ENCODE measurements at regions not wholly inside any gene's neighbourhood (a gene's known extent, or its start where the extent isn't known, plus 50 kb on each side); places are given as distances from the start of the nearest gene placed in this dataset.
"Not testable (repeated sequence)": the region's sequence is repeated elsewhere in the genome, so short reads cannot be mapped to it uniquely, and the experiment has no call there.

DNA sequence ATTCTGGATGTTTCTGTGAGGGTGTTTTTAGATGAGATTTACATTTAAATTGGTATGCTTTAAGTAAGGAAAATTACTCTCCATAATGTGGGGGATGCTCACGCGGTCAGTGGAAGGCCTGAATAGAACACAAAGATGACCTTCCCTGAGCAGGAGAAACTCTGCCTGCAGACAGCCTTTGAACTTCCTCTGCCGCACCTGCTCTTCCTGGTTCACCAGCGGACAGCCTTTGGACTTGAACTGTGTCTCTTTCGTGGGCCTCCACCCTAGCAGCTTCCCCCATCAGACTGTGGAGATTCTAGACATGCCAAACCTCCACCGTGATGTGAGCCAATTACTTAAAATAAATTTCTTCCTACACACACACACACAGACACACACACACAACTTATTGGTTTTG, 210.7 kb downstream of the EFCAB11 start:
- no peak for DNase-seq

DNA sequence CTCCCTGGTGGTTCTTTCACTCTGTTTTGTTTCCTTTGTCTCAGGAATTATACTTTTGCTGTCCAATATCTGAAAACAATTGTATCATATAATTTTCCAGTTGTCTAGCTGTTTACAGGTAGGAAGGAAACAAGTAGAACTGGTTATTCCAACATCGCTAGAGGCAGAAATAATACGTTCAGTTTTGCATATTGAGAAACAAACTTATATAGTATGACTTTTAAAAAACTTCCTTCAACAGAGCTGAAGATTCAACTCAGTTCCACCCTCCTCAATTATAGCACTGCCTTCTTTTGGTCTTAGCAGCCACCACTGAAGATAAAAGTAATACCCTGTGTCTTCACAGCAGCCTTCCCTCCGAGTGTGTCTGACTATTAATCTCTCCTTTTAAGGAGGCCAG, 214.3 kb downstream of the EFCAB11 start:
- DNase-seq: no peak

DNA sequence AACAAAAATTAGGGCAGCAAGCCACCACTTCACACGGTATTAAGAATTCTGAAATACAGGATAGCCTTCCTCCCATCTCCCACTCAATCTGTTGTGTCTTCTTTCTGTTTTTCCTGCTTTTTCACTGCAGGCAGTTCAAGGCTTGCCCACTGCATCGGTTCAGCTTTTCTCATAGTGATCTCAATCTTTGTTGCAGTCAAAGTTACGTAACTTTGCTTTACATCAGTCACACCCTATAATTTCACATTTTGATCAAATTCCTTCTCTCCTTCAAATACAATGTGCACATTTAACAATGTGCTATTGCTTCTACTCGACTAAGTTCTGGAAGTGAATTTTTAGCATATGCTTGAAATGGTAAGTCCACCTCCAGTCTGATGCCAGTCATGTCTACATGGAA, 217.6 kb downstream of the EFCAB11 start:
- DNase-seq: no peak

DNA sequence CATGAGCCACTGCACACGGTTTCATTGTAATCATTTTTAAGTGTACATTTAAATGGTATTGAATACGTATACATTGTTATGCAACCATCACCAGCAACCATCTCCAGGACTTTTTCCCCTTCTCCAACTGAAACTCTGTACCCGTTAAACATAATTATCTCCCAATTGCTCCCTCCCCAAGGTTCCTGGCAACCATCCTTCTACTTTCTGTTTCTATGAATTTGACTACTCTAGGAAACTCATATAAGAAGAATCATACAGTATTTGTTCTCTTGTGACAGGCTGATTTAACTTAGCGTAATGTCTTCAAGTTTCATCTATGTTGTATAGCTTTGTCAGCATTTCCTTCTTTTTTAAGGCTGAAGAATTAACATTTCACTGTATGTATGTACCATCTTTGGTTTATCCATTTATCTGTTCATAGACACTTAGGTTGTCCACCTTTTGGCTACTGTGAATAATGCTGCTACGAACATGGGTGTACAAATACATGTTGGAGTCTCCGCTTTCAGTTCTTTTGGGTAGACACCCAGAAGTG, 223.1 kb downstream of the EFCAB11 start:
- no peak for DNase-seq

DNA sequence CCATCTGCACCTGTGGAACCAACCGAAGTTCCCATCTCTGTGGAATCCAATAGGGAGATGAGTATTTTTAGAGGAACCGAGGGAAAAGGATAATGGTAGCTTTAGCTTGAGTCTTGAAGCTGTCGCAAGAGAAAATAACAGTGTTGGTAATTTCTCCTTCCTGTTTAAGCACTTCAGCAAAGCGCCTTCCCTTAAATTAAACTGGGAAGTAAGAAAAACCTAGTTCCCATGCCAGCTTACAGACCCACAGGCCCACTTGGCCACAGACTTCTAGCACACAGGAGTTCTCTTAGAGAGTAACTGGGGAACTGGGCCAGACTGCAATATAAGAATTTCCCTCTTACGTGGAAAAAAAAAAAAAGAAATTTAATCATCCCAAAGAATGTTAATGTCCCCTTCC, 223.8 kb downstream of the EFCAB11 start:
- DNase-seq: no peak

DNA sequence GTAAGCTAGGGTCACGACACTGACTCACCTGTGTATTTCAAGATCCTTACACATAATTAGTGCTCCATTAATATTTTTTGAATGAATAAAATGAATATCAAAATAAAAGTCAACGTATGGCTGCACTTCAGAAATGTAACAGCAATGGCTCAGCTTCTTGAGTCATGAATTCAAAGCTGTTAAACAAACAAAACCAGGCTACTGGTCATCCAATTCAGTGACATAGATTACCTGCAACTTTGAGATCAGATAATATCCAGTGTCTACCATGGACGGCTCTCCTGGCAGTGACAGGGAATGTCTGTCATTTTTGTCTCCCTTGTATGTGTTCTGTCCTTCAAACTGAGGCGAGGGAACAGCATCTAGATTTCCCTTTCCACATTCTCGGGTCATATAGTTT, 225.6 kb downstream of the EFCAB11 start:
- DNase-seq: no peak

DNA sequence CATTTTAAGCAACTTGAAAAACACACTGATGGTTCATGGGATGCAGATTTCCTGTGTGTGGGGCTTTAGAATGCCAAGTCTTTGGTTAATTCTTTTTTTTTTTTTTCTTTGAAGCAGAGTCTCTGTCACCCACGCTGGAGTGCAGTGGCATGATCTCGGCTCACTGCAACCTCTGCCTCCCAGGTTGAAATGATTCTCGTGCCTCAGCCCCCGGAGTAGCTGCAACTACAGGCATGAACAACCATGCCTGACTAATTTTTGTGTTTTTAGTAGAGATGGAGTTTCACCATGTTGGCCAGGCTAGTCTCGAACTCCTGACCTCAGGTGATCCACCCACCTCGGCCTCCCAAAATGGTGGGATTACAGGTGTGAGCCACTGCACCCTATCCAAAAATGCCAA, 228.3 kb downstream of the EFCAB11 start:
- not testable (repeated sequence) for DNase-seq

DNA sequence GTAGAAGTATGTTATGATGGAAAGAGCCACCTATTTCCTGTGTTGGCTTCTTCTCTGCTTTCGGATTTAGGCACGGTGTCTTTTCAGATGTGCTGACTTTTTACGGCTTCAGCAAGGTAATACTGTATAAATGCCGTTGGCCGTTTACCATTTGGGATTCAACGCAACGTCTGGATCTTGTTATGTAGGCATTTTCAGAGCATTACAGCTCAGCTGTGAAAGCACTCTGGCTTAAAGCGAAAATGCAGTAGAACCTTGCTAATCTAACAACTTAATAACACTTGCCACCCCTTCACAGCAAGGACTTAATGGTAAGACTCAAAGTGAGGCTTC, 229.9 kb downstream of the EFCAB11 start:
- peak; percentile 71 for DNase-seq

DNA sequence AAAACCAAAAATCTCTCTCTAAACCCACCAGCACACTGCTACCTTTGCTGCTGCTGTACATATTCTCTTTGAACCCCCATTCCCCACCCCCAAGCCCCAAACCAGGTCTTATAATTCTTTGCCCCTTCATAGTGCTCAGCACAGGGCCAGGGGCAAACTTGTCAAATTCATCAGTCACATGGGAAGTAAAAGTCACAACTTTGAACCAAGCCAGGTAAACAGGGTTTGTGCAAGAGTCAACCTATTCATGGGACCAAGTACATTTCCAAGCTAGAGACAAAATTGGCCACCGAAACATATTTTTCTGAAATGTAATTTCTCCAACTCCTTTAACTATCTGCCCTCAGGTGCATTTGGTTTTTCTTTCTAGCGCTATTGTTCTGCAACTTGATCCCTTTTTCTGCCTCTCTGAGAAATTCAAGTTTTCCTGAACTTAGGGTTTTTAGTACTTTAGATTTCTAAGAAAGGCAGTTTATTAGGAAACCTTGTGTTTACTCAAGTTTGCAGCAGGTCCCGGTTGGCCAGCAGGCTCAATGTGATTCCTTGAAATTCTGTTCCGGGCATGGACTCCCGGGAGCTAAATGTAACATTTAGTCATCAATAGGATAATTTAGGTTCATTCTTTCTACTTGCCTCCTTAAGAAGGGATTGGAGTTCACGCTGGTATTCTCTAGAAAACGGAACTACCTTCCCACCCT, 230.5 kb downstream of the EFCAB11 start:
- DNase-seq: peak; percentile 50

DNA sequence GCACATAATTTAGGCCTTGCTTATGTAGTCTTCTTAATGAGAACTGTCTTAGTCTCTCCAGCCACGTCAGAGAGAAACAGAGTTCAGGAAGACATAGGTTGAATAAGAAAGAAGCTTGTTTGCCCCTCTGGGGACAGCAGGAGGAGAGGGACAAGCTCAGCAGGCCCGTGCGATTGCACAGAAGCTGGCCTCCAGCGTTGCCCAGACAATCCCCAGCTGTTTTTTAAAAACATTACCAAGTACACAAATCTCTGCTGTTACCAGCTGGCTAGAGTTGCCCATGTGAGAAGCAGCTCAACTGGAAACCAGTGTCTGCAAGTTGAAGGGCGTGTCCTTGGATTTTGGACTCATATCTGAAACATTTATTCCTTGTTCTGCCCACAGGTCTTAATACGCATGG, 232.6 kb downstream of the EFCAB11 start:
- no peak for DNase-seq

DNA sequence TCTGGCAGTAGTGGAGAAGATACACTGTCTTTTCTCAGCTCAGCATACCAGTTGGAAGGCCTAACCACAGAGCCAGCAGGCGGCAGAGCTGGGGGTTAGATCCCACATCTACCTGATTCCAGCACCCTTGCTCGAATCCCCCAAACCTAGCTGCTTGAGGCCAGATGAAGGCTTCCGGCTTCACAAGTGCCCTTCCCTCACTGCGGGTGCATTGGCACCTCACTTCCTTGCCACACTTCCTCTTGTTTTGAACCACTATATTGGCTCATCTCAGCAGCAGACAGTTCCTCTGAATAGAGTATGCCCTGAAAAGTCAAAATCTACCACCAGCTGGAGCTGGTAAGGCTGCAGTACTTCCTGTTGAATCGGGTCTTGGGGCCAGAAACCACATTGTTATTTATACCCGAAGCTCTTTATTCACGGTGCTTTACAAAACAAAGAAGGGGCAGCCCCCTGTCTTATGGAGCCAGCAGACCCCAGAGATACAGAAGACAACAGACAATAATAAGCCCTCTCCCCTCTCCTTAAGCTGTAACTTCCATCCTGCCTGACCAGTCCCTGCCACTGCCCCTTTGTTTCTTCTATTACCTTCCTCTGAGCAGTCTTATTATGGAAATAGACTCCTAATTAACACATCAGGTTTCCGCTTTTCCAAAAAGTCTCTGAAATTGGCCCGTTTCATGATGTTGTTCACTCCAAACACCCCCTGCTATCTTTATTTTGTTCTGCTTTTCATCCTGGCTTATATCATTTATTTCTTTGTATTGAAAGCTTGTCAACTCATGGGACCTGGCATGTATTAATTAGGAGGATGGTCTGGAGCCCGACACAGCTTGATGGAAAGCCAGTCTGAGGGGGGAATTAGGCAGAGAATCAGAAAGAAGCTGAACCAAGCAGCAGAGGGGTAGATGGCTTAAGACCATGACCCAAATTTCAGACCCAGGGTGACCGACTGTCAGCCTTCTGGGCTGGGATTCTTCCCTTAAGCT, 233.5 kb downstream of the EFCAB11 start:
- DNase-seq: no peak

DNA sequence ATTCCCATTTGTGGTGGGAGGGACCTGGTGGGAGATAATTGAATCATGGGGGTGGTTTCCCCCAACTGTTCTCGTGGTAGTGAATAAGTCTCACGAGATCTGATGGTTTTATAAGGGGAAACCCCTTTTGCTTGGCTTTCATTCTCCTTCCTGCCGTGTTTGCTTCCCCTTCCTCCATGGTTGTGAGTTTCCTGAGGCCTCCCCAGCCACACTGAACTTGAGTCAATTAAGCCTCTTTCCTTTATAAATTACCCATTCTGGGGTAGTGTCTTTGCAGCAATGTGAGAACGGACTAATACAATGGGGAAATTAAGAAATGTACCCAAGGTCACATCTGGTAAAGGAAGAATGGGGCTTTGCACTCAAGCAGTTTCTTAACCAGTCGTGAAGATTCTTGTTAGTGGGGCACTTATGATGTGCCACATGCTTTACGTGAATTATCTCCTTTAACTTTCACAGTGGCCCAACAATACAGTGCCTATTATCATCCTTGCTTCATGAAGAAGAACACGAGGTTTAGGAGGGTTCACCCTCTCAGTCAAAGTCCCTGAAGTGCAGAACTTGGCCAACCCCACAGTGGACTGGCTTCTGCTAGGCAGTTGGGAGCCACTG, 234.3 kb downstream of the EFCAB11 start:
- no peak for DNase-seq

DNA sequence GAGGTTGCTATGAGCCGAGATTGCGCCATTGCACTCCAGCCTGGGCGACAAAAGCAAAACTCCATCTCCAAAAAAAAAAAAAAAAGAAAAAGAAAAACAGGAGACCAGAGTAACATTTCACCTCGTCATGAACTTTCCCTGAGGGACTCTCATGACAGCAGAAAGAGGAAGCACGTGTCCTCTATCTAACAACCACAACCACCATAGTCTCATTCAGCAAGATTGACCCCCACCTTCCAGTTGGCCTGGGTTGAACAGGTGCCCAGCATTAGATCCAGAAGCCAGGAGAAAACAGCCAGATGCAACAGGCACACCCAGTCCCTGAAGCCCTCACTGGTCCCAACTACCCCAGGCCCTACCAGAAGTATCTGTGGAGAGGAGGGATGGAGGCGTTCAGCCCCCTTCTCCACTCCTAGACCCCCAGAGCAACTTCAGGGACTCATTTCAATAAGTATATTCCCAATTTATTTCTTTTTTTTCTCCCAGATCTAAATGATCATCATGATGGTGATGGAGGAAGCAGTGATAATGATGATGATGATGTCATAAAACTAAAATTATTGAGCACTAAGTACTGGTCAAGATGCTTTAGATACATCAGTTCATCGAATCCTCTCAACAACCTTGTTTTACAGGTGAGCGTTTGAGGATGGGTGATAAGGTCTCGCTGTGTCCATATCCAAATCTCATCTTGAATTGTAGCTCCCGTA, 235.0 kb downstream of the EFCAB11 start:
- no peak for DNase-seq

DNA sequence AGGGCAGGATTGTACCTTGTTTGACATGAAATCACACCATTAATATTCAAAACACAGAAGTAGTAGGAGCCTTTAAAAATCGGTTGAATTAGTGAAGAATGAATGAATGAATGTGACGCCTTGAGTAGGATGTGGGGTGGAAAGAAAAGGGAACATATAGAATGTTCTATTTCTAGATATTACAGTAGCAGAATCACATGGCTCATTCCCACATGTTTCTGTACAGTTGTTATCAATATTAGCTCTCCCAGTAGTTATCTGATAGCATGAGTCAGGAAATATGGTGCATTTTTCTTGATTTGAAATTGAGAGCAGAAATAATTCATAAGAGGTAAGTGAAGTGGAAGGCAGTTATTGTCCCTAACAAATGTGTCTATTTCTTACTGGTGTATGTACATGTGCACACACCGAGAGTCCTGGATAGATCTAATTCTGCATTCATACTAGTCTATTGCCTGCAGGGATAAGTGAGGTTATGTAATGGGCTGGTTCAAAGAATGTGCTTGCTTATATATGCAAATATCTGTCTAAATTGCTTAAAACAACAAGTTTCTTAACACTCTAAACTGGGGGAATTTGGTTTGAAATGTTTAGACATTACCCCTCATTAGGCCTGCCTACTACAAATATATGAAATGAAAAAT, 245.4 kb downstream of the EFCAB11 start:
- no peak for DNase-seq

DNA sequence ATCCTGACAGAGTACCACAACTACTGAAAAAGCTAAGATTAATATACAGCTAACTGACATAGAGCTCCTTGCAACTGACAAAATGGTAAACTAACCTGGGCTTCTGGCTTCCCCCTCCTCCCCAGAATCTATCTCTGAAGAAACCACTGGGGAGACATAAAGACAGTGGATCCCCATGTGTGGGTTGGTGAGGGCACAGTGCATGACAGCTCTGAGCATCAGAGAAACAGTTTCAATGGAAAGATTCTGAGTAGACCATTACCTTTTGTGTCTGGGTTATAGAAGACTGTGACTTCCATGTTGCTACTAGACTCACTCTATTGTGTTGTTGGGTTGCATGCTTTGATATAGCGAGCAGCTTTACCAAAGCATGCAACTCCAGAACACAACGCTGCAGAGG, 247.4 kb downstream of the EFCAB11 start:
- DNase-seq: no peak

DNA sequence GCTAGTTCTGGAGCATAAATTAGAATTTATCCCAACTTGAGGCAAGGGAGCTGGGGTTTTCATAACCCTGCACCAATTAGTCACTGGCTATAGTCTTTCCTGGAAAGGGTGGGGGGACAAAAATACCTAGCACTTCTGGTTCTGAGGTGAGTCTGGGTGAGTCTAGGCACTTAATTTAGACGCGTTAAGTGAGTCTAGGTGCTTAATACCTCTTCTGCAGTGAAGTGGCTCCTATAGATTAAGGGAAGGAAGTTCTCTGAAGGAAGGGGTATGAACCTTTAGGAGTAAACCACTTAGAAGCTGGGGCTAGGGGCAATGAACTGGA, 251.7 kb downstream of the EFCAB11 start:
- no peak for DNase-seq

DNA sequence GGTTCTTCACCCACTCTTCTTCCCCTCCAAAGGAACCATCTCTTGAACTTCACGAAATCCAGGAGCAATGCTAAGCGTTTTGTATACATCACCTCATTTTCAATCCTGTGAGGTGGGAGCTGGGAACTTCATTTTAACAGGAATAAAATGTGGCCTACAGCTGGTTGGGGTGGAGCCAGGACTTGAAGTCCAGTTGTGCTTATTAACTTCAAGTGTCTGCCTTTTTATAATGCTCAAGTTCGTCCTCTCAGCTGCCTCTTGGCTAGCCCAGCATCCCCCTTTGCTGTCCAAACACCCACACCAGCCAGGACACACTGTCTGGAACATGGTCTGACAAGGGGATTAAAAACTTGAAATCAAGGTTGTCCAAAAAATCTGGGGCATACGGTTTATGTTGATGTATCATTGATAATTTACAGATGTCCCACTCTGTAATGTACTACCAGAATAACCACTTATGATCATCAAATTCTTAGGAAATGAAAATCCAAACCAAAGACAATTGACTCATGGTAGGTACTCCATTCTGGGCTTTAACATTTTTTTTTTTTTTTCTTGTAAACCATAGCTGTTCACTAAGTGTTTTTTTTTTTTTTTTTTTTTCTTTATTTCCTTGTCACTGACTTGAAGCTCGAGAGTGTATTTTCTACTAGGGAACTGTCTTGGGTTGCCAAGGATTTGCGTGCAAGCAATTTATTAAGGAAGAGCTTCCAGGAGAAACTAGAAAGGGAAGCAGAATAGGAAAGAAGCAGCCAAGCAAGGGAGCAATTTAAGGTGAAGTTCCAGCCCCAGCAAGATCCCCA, 252.3 kb downstream of the EFCAB11 start:
- DNase-seq: peak; percentile 87

DNA sequence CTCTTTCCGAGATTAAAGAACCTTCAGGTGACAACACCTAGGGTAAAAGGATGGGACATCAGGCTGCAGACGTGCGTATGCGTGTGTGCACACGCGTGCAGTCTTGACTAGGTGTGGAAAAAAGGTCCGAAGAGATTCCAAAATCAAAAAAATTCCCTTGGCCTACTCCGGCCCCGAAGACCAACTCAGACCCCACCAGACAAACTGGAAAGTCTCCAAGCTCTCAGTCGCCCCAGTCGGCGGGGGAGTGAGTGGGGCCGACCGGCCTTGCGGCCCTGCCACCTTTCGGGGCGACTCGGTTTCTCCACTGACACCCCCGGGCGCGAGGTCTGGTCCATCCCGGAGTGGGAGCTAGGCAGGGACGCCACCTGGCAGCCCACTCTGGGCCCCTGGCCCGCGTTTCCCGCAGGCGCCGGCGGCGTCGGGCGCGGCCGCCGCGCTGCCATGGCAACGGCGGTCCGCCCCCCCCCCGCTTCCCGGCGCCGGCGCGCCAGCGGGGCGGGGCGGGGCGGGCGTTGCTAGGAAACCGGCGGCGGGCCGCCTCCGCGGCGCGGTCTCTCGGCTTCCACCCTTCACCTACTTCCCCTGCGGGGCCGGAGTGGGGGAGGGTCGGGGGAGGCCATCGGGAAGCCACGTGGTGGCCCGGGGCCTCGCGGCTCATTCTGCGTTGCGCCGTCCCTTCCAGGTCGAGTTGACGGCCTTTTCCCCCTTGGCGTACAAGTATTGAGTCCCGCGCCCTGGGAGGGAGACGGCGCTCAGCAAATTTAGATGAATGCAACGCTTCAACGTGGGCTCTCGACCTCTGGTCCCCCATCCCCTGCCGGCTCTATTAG, 253.1 kb downstream of the EFCAB11 start:
- DNase-seq: peak; percentile 86

DNA sequence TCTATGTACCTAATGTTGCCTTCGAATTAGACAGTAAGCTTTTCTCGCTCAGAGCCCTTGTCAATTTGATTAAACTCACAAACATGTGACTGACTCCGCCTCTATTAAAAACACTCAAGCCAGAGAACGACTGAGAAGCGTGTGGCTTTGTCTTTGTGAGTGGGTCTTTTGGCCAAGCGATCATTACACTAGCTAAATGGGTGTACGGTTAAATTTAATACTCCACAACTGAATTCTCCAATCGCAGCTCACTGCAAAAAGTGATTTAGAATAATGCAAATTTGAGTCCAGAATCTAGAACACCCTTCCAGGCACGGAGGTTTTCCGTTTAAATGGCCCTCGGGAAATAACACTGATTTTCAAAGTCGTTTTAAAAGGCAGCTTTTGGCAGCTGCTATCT, 253.7 kb downstream of the EFCAB11 start:
- DNase-seq: no peak

DNA sequence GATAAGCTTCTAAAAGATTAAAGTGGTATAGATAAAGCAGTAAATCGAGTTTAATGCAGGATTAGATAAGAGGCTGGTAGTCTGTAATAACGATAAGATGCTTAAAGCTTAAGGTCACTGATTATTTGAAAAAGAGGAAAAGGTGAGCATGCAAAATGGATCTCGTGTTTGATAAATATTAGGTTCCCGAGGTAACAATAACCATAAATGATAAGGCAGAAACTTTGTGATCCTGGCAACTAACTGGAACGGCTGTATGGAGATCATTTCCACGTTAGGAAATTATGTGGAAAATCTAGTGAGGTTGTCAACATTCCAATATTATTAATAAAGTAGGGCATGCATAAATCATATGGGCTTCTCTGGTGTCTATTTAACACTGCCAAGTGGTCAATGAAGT, 255.5 kb downstream of the EFCAB11 start:
- DNase-seq: no peak
